Natural killer cell (primary cell): ENCODE measurements at regions not wholly inside any gene's neighbourhood (a gene's known extent, or its start where the extent isn't known, plus 50 kb on each side); places are given as distances from the start of the nearest gene placed in this dataset.

Source experiments
- ATAC-seq, 3 donors: fragments of 150-1000 bp in 2 of 3; fragments of 200-7000 bp in 1 of 3; cut with Tn5 transposase; 1 replicate in 1 of 3; 2 replicates in 2 of 3; pipeline ENCODE4 v1.10.0; 2021; ENCODE audit warnings: mild to moderate bottlenecking in 2 of 3, moderate library complexity in 2 of 3
- DNase-seq, 2 donors: peaks; one replicate each; pipeline versions ENCODE4 v3.0.0 to v3.0.0-alpha.2; 2013 to 2021; ENCODE audit warnings: mixed read lengths in 1 of 2
- H3K27ac ChIP-seq: one replicate; pipeline ENCODE4 v1.5.1; 2013; ENCODE audit warnings: mild to moderate bottlenecking, low read length
- H3K27me3 ChIP-seq: one replicate; pipeline ENCODE4 v1.6.1; 2013; ENCODE audit warnings: low read length; ENCODE audit not compliant: control insufficient read depth, insufficient read depth
- H3K36me3 ChIP-seq: one replicate; pipeline ENCODE4 v1.6.1; 2013; ENCODE audit warnings: low read length; ENCODE audit not compliant: control insufficient read depth, insufficient read depth
- H3K4me1 ChIP-seq: one replicate; pipeline ENCODE4 v1.6.1; 2013; ENCODE audit warnings: low read length; ENCODE audit not compliant: control insufficient read depth, insufficient read depth
- H3K4me3 ChIP-seq: one replicate; pipeline ENCODE4 v1.5.1; 2013; ENCODE audit warnings: low read length
- H3K9me3 ChIP-seq: one replicate; pipeline ENCODE4 v1.6.1; 2013; ENCODE audit warnings: low read length; ENCODE audit not compliant: control insufficient read depth, insufficient read depth
- H3K27ac Mint-ChIP-seq, 2 donors: one replicate each; pipeline ENCODE4 v1.8.0; 2022; ENCODE audit warnings: mild to moderate bottlenecking in 2 of 2, mixed read lengths in 2 of 2, moderate library complexity in 1 of 2
- H3K27me3 Mint-ChIP-seq, 2 donors: one replicate each; pipeline ENCODE4 v1.8.0; 2022; ENCODE audit warnings: low read depth in 2 of 2, mixed read lengths in 2 of 2
- H3K36me3 Mint-ChIP-seq: one replicate; pipeline ENCODE4 v1.8.0; 2022; ENCODE audit warnings: mixed read lengths
- H3K4me1 Mint-ChIP-seq, 2 donors: one replicate each; pipeline ENCODE4 v1.8.0; 2022; ENCODE audit warnings: mixed read lengths in 2 of 2
- H3K4me3 Mint-ChIP-seq: one replicate; pipeline ENCODE4 v1.8.0; 2022; ENCODE audit warnings: mild to moderate bottlenecking, moderate library complexity, mixed read lengths
- H3K9me3 Mint-ChIP-seq, 2 donors: one replicate each; pipeline ENCODE4 v1.8.0; 2022; ENCODE audit warnings: mixed read lengths in 2 of 2
- CTCF ChIP-seq: fragments of 200-600 bp; IDR thresholded peaks from one replicate; pipeline ENCODE4 v1.8.0; 2022; ENCODE audit warnings: antibody characterized with exemption
- WGBS: methylation state at CpG from one replicate; pipeline ENCODE4 v1.1.7; 2013; ENCODE audit warnings: missing lambda C conversion rate; ENCODE audit not compliant: insufficient coverage; 5-methylcytosine and 5-hydroxymethylcytosine counted together
- intact Hi-C: fragments of 100-400 bp; cut with micrococcal nuclease; formaldehyde crosslinking; loops from one replicate; pipeline ENCODE4 v1.14.2; 2022

- intact Hi-C loops: no loop called here
- peaks cover 26 to 32% of the 10 kb centered on the region in 2 donors for H3K27me3 Mint-ChIP-seq
- TF ChIP-seq CTCF: no peak
Measured at GRCh38 chr14:103259184-103259583, 74.9 kb upstream of the EIF5 start.

GRCh38 chr14:103259801-103260628 lies 74.0 kb upstream of the EIF5 start:
- 72% methylated on average over 18 of the region's 19 CpGs for WGBS
- no peak overlapping the region for H3K27ac ChIP-seq
- peak overlapping the region; percentile 8 for H3K4me3 Mint-ChIP-seq
- H3K36me3 Mint-ChIP-seq: no peaks in the 10 kb centered on the region
- H3K27me3 Mint-ChIP-seq: peaks cover 27 to 37% of the 10 kb centered on the region in 2 donors
- intact Hi-C loops: no loop called here
- H3K27me3 ChIP-seq: peaks cover 2% of the 10 kb centered on the region
- peaks cover 7 to 10% of the 10 kb centered on the region in 2 donors for H3K4me1 Mint-ChIP-seq
- H3K4me1 ChIP-seq: peaks cover 5% of the 10 kb centered on the region
- no peak for TF ChIP-seq CTCF
- no peaks in the 10 kb centered on the region for H3K9me3 ChIP-seq
- no peaks in the 10 kb centered on the region for H3K36me3 ChIP-seq
- H3K9me3 Mint-ChIP-seq: no peaks in the 10 kb centered on the region
- no peak overlapping the region for H3K4me3 ChIP-seq
- no peak for DNase-seq
- no peak overlapping the region for H3K27ac Mint-ChIP-seq
- ATAC-seq: no peak

More at GRCh38 chr14:103259184-103259583, 74.9 kb upstream of the EIF5 start:
- no peak overlapping the region for H3K4me3 ChIP-seq
- ATAC-seq (no peak), DNase-seq (no peak)
- H3K4me1 ChIP-seq: peaks cover 5% of the 10 kb centered on the region
- Mint-ChIP-seq H3K36me3 (no peaks in the 10 kb centered on the region), H3K27ac (no peak overlapping the region), H3K4me1 (peaks cover 7 to 10% of the 10 kb centered on the region in 2 donors), H3K9me3 (no peaks in the 10 kb centered on the region), H3K4me3 (no peak overlapping the region)
- no peaks in the 10 kb centered on the region for H3K9me3 ChIP-seq
- H3K27ac ChIP-seq: no peak overlapping the region
- peaks cover 2% of the 10 kb centered on the region for H3K27me3 ChIP-seq
- 90% methylated on average over 10 of the region's 10 CpGs for WGBS
- H3K36me3 ChIP-seq: no peaks in the 10 kb centered on the region

- no peaks in the 10 kb centered on the region for H3K9me3 Mint-ChIP-seq
- no peak for TF ChIP-seq CTCF
- H3K9me3 ChIP-seq: no peaks in the 10 kb centered on the region
- intact Hi-C loops: no loop called here
- H3K36me3 ChIP-seq: no peaks in the 10 kb centered on the region
- 11% methylated on average over 9 of the region's 9 CpGs for WGBS
- no peaks in the 10 kb centered on the region for H3K36me3 Mint-ChIP-seq
- H3K27me3 ChIP-seq: peaks cover 2% of the 10 kb centered on the region
- H3K4me3 ChIP-seq: no peak overlapping the region
- no peak overlapping the region for H3K27ac ChIP-seq
- peaks cover 5% of the 10 kb centered on the region for H3K4me1 ChIP-seq
- DNase-seq (no peak), ATAC-seq (no peak)
- peaks cover 7 to 10% of the 10 kb centered on the region in 2 donors for H3K4me1 Mint-ChIP-seq
- peaks cover 30 to 44% of the 10 kb centered on the region in 2 donors for H3K27me3 Mint-ChIP-seq
- peak overlapping the region; percentile 8 for H3K4me3 Mint-ChIP-seq
- H3K27ac Mint-ChIP-seq: no peak overlapping the region
Measured at GRCh38 chr14:103260629-103261124, 73.4 kb upstream of the EIF5 start.
